GM11168 (cell line): ENCODE measurements at regions not wholly inside any gene's neighbourhood (a gene's known extent, or its start where the extent isn't known, plus 50 kb on each side); places are given as distances from the start of the nearest gene placed in this dataset.

Experiments used
- in situ Hi-C: fragments of 300-500 bp; cut with MboI; formaldehyde crosslinking; loops from one replicate; pipeline ENCODE4 v1.12.0; 2022; ENCODE audit warnings: low sequenced_read_pairs; ENCODE audit not compliant: unreplicated experiment

DNA sequence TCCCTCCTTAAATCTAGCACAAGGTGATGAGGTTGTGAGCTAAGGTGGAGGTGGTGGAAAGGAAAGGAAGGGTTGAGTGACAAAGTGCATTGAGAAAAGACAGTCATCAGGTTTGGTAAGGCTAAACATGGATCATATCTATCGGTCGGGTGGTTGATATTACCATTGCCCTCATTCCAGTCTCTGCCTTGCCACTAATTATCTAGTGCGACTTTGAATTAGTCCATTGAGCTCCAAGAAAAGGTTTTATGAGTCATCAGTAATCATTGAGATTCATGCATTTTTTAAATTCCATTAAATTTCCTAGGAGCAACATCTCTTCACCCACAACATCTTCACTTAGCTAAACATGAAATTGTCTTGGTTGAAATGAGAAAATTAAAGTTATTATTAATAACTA, 68.9 kb upstream of the FRMD4A start:
- in situ Hi-C loops = no loop called here

DNA sequence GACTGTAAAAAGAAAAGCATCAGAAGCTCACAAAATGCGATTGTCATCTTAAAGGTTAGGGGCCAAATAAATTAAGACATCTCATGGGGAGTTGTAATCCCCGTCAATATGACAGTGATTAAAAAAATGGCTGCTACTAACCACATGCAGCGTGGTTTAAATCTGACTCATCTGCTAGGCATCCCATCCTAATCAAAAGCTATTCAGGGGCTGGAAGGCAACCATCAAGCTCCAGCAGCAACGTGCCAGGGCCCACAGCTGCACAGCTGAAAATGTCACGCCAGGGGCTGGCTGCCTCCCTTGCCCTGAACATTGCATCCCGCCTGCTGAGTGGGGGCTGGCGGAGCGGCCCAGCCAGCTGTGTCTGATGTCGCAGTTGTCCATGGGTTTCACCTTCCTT, 66.3 kb upstream of the FRMD4A start:
- in situ Hi-C loops = no loop called here

DNA sequence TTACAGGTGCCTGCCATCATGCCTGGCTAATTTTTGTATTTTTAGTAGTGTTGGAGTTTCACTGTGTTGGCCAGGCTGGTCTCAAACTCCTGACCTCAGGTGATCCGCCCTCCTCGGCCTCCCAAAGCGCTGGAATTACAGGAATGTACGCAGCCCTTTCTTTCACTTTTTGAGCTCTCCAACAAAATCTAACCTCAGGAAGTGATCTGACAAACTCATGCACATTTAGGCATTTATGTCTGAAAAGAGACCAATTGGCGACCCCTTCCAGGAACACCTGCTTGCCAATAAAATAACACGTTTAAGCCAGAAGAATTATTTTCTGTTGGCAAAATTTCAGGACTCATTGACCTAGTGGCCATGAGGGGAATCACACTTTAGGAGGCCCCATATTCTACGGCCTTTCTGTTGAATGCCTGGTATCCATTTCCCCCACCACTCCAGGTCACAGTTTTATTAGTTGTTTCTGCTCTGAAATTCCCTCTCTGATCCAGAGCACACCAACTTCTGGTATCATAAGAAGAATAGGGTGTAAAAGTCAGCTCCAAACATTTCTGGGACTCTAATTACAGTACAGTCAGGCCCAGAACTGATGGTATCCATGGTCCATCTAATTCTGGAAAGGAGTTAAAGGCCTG, 65.8 kb upstream of the FRMD4A start:
- in situ Hi-C loops = no loop called here

DNA sequence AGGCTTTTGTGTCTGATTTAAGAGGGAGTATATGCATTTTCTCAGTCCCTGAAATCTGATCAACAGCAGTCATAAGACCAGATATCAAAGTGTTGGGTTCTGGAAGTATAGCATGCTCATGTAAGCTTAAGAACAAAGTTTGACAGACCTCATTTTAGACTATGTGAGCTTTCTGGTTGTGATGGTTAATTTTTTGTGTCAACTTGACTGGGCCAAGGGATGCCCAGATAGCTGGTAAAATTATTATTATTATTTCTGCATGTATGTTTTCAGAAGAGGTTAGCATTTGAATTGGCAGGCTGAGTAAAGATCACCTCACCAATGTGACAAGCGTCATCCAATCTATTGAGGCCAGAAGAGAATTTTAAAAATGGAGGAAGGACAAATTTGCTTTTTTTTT, 63.5 kb upstream of the FRMD4A start:
- in situ Hi-C loops = no loop called here

DNA sequence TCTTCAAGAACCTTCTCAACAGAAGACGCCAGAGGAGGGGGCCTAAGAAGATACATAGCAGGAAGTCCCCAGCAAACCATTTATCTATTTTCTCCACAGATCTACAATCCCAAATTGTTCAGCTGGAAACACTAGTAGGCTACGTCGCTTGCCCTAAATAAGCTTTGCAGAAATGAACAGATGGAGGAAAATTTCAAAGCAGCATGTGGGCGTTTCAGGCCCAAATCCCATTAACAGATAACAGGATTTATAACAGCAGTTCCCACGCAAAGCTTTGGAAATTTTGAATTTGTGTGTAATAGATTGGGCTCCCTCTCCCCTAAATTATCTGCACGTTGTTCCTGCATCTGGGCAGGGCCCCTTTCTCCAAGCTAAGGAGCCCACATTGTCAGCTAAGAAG, 60.6 kb upstream of the FRMD4A start:
- in situ Hi-C loops = no loop called here

DNA sequence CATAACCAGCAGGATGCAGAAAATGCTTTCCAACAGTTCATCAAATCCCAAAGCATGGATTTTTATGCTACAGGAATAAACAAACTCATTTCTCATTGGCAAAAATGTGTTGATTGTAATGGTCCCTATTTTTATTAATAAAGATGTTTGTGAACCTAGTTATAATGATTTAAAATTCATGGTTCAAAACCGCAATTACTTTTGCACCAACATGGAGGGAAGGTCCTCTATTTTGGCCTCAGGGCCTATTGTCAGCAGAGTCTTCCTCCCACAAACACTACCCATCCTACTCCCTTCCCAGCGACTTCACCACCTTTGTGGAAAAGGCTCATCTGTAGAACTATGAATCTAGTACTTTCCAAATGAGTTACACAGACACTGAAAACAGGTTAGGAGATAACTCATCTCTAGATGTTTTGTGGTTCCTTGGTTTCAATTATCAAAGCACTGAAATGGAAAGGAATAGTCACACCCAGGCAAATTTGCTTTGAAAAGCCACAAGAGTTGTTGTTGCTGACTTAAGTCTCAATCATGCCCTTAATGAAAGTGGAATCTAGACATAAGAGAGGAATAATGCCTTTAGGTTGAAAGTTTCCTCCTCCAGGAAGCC, 59.4 kb upstream of the FRMD4A start:
- in situ Hi-C loops = no loop called here

DNA sequence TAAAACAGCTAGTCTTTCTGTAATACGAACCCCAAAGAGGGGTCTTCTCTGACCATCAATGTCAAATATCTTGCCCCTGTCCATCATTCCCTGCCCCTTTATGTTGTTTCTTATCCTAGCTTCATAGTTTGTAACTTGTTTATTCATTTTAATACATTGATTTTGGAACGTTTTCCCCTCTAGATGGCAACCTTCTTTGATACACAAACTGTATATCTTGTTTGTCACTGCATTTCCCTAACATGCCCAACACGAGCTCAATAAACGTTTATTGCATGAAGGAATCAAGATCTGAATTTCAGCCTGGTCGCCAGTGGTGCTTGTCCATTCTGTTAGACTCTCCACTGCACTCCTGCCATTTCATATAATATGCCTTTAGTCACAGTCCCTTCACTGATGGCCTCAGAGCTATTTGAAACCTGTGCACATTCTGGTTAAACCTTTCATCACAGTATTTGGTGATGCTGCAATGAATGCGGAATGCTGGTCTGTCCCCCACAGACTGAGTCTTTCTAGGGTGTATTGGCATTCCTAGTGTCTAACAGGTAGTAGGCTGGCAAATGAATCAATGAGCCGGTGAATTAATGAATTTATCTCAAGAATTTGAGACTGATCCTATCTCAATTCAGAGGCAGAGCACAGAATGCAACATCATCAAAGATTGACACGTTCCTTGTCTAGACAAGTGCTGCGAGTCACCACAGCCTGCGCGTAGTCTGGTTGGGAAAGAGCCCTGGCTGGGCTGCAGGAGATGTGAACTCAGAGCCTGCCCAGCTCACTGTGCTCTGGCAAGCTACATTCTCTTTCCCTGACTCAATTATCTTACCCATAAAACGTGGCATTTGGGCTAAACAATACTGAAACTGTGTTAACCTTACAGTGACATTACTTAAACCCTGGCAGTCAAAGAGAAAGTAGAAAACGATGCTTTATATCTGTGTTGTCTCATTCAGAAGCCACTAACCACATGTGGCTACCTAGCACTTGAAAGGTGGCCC, 55.2 kb upstream of the FRMD4A start:
- in situ Hi-C loops = no loop called here

DNA sequence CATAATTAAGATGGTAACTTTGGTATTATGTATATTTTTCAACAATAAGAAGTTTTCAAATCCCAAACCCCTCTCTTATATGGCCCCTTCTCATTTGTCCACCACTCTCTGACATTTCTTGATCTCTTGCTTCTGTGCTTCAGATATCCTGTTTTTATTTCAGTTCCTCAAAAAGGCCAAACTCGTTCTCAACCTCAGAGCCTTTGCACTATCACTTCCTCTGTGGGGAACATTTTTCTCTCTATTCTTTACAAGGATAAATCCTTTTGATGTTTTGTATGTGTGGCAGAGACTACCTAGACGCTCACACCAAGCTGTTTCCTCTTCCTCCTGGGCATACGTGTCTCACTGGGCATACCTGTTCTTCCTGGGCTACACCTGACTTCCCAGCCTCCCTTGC, 54.2 kb upstream of the FRMD4A start:
- in situ Hi-C loops = no loop called here

DNA sequence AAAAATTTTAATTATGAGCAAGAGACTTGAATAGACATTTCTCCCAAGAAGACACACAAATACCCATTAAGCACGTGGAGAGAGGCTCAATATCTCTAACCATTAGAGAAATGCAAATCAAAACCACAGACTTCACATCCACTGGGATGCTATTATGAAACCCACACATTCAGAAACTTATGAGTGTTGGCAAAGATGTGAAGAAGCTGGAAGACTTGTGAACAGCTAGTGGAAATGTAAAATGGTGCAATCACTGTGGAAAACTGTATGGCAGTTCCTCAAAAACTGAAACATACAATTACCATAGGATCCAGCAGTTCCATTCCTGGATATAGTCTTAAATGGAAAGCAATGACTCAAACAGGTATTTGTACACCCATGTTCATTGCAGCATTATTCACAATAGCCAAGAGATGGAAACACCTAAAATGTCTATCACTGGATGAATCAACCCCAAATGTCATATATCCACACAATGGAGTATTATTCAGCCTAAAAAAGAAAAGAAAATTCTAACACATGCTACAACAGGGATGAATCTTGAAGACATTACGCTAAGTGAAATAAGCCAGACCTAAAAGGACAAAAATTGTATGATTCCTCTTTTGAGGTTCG, 53.5 kb upstream of the FRMD4A start:
- in situ Hi-C loops = no loop called here

DNA sequence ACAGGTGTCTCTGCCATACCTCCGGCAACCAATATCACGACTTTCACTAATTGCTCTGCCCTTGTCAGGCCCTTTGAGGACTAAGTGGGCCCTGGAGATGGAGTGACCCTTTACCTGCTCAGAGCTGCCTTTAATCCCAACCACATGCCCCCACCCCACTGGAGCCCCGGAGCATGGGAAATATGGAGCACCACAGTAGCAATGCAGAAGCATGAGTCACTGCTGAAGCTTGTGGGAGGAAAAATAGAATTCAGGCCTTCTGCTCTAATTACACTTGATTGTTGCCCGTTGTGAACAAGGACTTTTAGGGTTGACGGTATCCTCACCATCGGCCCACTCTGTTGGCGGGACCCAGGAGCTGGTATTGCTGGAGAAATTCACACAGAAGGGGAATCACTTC, 52.5 kb upstream of the FRMD4A start:
- in situ Hi-C loops = no loop called here

DNA sequence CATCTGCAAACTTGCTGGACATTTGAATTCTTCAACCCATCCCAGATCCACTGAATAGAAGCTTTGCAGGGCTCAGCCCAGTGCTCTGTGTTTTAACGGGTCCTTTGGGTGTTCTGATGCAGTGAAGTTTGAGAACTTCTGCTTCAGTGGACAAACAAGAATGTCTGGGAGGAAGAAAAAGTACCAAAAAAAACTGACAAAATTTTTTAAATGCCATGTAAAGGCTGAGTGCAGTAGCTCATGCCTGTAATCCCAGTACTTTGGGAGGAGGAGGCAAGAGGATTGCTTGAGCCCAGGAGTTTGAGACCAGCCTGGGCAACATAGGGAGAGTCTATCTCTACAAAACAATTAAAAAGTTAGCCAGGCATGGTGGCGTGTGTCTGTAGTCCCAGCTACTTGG, 51.8 kb upstream of the FRMD4A start:
- in situ Hi-C loops = no loop called here

DNA sequence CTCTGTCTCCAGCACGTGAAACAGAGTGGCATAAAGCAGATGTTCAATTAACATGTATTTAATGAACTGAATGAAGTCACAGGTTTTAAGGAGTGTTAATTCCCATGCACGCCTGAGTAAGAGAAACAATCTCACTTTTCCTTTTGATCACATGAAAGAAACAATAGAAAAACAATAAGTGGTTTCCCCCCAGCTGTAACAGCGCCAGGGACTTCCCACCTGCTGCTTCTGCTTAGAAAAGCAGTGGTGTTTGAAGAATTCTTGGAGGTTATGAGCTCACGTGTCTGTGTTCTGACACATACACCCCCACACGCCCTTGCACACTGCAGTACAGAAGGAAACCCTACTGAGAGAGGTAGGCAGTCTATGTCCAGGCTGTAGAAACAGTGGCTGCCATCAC, 51.3 kb upstream of the FRMD4A start:
- in situ Hi-C loops = no loop called here

DNA sequence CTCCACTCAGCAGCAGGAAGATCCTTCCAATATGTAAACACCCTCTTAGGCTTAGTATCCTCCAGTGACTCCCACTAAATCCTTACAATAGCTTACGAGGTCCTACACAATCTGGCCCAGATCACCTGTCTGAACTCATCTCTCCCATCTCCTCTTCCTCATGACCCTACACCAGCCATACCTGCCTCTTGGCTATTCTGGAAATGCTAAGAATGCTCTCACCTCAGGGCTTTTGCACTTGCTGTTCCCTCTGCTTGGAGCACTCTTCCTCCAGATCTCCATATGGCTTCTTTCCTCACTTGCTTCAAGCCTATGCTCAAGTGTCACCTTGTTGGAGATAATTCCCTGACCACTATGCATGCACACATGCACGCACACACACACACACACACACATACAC, 50.8 kb upstream of the FRMD4A start:
- in situ Hi-C loops = no loop called here

DNA sequence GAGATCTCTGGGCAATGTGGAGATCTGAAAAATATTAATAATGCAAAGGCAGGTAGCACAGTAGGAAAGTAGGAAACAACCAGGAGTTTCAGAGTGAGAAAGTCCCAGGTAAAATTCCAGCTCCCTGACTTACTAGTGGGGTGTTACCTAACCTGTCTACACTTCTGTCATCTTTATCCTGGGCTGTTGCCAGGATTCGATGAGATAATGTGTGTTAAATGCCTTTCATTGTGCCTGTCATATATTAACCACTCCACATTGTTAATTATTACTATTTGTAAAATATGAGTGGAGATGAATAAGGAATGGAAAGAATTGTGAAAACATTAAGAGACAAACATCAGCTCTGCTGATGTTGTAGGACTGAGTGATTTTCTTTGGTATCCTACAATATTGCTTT, 50.0 kb upstream of the FRMD4A start:
- in situ Hi-C loops = no loop called here
